ENCODE measurements at regions not wholly inside any gene's neighbourhood (a gene's known extent, or its start where the extent isn't known, plus 50 kb on each side); places are given as distances from the start of the nearest gene placed in this dataset.
"Not testable (repeated sequence)": the region's sequence is repeated elsewhere in the genome, so short reads cannot be mapped to it uniquely, and the experiment has no call there.

DNA sequence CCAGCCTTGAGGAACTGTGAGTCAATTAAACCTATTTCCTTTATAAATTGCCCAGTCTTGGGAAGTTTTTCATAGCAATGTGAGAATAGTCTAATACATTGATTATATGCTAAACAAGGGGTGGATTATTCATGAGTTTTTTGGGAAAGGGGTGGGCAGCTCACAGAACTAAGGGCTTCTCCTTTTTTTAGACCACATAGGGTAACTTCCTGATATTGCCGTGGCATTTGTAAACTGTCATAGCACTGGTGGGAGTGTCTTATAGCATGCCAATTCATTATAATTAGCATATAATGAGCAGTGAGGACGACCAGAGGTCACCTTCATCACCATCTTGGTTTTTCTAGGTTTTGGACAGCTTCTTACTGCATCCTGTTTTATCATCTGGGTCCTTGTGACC, 72.4 kb upstream of the PRKX start:
- DNase-seq (ENCODE audit: low read depth) = not testable (repeated sequence)

DNA sequence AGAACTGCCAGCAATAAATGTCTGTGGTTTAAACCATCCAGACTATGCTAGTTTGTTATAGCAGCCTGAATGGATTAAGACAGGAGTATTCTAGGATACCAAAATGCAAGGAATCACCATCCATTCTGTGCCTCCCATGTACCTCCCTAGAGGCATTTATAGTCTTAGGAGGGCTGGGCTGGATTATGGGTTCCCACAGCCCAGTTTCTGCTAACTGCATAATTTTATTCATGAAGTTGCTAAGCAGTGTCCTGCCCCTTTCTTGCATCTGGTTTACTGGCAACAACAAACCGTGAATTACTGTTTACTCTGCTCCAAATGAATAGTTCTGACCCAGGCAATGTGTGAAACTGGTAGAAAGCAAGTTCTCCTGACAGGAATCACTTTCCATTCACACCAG, 67.1 kb upstream of the PRKX start:
- DNase-seq (ENCODE audit: low read depth) = no peak

DNA sequence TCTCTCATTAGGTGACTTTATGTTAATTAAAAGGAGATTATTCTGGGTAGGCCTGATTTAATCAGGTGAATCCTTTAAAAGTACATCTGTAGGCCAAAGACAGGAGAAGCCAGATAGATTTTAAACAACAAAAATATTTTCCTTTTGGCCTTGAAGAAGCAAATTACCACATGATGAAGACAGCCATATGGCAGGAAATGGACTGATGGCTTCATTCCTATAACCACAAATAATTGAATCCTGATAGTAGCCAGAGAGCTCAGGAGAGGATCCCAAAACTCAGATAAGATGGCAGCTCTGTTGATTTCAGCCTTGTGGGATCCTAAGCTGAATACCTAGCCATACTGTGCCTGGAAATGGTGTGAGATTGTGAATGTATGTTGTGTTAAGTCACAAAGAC, 66.1 kb upstream of the PRKX start:
- no peak for DNase-seq (ENCODE audit: low read depth)

DNA sequence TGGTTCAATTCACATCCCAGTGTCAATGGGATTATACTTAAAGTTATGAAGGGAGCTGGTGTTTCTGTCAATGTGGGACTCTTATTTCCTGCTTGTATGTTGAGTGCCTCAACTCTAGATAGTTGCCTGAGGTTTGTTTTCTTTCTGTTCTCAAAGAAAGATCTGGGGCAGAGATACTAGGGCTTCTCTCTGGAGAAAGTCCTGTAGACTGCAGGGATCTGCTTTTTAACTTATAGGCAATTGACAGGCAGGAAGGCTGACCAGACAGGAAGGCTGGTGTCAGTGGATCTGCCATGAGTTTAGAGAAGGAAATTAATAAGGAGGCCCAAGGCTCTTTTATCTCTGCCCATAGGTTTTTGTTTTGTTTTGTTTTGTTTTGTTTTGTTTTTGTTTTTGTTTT, 64.0 kb upstream of the PRKX start:
- no peak for DNase-seq (ENCODE audit: low read depth)

DNA sequence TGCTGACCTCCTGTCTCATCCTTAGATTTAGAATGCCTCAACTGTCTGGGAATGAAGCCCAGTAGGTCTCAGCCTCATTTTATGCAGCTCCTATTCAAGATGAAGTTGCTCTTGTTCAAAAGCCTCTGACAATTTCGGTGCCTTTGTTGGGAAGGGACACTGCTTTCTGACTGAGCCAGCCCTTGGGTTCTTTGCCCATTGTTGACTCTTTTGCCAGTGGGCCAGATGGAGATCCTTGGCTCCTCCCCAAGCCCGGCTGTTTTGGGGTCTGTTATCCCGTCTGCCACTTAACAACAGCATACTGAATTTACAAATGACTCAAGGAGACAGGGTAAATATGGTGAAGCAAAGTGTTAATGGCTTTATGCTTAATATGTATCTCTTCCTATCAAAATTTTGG, 58.3 kb upstream of the PRKX start:
- DNase-seq (ENCODE audit: low read depth) = no peak

DNA sequence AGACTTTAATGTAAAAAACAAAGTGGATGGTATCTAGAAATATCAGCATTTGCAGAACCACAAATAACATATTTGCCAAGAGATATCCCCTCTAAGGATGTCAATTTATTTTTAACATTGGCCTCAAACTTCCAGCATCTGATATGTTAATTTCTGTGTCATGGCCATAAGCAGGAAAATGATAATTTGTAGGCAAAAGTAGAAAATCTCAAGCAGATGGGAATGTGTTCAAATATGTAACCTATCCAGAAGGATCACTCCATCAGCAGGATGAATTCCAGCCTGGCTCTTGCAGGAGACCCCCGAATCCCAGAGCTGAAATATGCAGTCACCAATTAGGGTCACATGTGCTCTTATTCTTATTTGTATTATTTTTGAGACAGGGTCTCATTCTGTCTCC, 55.4 kb upstream of the PRKX start:
- DNase-seq (ENCODE audit: low read depth) = no peak

All from RPMI7951 (cell line).